Hepatocyte (in vitro differentiated cells): ENCODE measurements at regions not wholly inside any gene's neighbourhood (a gene's known extent, or its start where the extent isn't known, plus 50 kb on each side); places are given as distances from the start of the nearest gene placed in this dataset.
"Not testable (repeated sequence)": the region's sequence is repeated elsewhere in the genome, so short reads cannot be mapped to it uniquely, and the experiment has no call there.

Experiments used
- DNase-seq: peaks from one replicate; pipeline ENCODE4 v3.0.0-alpha.2; 2016; ENCODE audit warnings: low spot score
- H2AFZ ChIP-seq: fragments of 200-600 bp; sonication (generic); 2 replicates; pipeline ENCODE4 v1.6.0; 2016; ENCODE audit warnings: antibody characterized with exemption, mild to moderate bottlenecking
- H3K27ac ChIP-seq: fragments of 200-600 bp; sonication (generic); 2 replicates; pipeline ENCODE4 v1.5.1; 2016; ENCODE audit warnings: mild to moderate bottlenecking
- H3K27me3 ChIP-seq: fragments of 200-600 bp; sonication (generic); 2 replicates; pipeline ENCODE4 v1.6.1; 2016
- H3K36me3 ChIP-seq: fragments of 200-600 bp; sonication (generic); replicated peaks from 2 replicates; pipeline ENCODE4 v1.5.1; 2016; ENCODE audit warnings: low read depth; ENCODE audit not compliant: insufficient read depth
- H3K4me1 ChIP-seq: fragments of 200-600 bp; sonication (generic); 2 replicates; pipeline ENCODE4 v1.5.1; 2016; ENCODE audit warnings: mild to moderate bottlenecking, moderate library complexity; ENCODE audit not compliant: insufficient read depth
- H3K4me2 ChIP-seq: fragments of 200-600 bp; sonication (generic); 2 replicates; pipeline ENCODE4 v1.6.0; 2016
- H3K4me3 ChIP-seq: fragments of 200-600 bp; sonication (generic); 2 replicates; pipeline ENCODE4 v1.5.1; 2016; ENCODE audit warnings: mild to moderate bottlenecking
- H3K79me2 ChIP-seq: fragments of 200-600 bp; sonication (generic); 2 replicates; pipeline ENCODE4 v1.6.0; 2017; ENCODE audit warnings: mild to moderate bottlenecking
- H3K9me2 ChIP-seq: fragments of 200-600 bp; sonication (generic); replicated peaks from 2 replicates; pipeline ENCODE4 v1.6.0; 2017; ENCODE audit warnings: mild to moderate bottlenecking; ENCODE audit not compliant: insufficient read depth
- H3K9me3 ChIP-seq: fragments of 200-600 bp; sonication (generic); 2 replicates; pipeline ENCODE4 v1.5.1; 2016; ENCODE audit warnings: low read depth, mild to moderate bottlenecking
- H4K20me1 ChIP-seq: fragments of 200-600 bp; sonication (generic); 2 replicates; pipeline ENCODE4 v1.6.0; 2016; ENCODE audit warnings: mild to moderate bottlenecking; ENCODE audit not compliant: insufficient read depth, poor library complexity, severe bottlenecking
- CTCF ChIP-seq: fragments of 200-600 bp; sonication (generic); IDR thresholded peaks from 2 replicates; pipeline ENCODE4 v1.5.1; 2016; ENCODE audit warnings: antibody characterized with exemption, mild to moderate bottlenecking; ENCODE audit not compliant: poor library complexity
- EZH2 ChIP-seq: fragments of 200-600 bp; sonication (generic); IDR thresholded peaks from 2 replicates; pipeline ENCODE4 v1.6.1; 2016; ENCODE audit warnings: antibody characterized with exemption, mild to moderate bottlenecking, borderline replicate concordance
- EZH2phosphoT487 ChIP-seq: fragments of 200-600 bp; sonication (generic); IDR thresholded peaks from one replicate; pipeline ENCODE4 v1.6.1; 2018; ENCODE audit warnings: antibody characterized with exemption, mild to moderate bottlenecking, low read depth, moderate library complexity; ENCODE audit not compliant: unreplicated experiment, severe bottlenecking
- WGBS: methylation state at CpG from one replicate; pipeline ENCODE4 v1.1.6; 2016; ENCODE audit warnings: low lambda C conversion rate; ENCODE audit errors: missing lambda C conversion rate; 5-methylcytosine and 5-hydroxymethylcytosine counted together

GRCh38 chr15:34528055-34528754 is 55.2 kb downstream of the GOLGA8B start:
- H3K79me2 ChIP-seq, H3K4me3 ChIP-seq, H3K4me2 ChIP-seq, DNase-seq, H2AFZ ChIP-seq, H4K20me1 ChIP-seq, H3K36me3 ChIP-seq, H3K9me3 ChIP-seq, H3K9me2 ChIP-seq, H3K27ac ChIP-seq, H3K27me3 ChIP-seq, H3K4me1 ChIP-seq: not testable (repeated sequence)
- WGBS = no CpG with 5 or more reads among the region's 20 CpGs

GRCh38 chr15:34527641-34528040 is 55.8 kb downstream of the GOLGA8B start:
- not testable (repeated sequence) for H2AFZ ChIP-seq, H3K4me3 ChIP-seq, H4K20me1 ChIP-seq, H3K9me2 ChIP-seq, H3K27ac ChIP-seq, H3K27me3 ChIP-seq, H3K4me1 ChIP-seq, H3K36me3 ChIP-seq, H3K79me2 ChIP-seq, H3K9me3 ChIP-seq, DNase-seq, H3K4me2 ChIP-seq
- no CpG with 5 or more reads among the region's 13 CpGs for WGBS

GRCh38 chr15:34523849-34524248 is 59.6 kb downstream of the GOLGA8B start:
- H3K79me2 ChIP-seq, H3K4me1 ChIP-seq, H3K27me3 ChIP-seq, H3K36me3 ChIP-seq, DNase-seq, H3K27ac ChIP-seq, H3K4me3 ChIP-seq, H2AFZ ChIP-seq, H3K4me2 ChIP-seq, H3K9me3 ChIP-seq, H4K20me1 ChIP-seq, H3K9me2 ChIP-seq: not testable (repeated sequence)
- 0% methylated on average over 3 of the region's 12 CpGs for WGBS

GRCh38 chr15:34522601-34523000 is 60.9 kb downstream of the GOLGA8B start:
- not testable (repeated sequence) for H3K4me1 ChIP-seq, H3K4me2 ChIP-seq, H4K20me1 ChIP-seq, H2AFZ ChIP-seq, DNase-seq, H3K27me3 ChIP-seq, H3K9me3 ChIP-seq, H3K4me3 ChIP-seq, H3K27ac ChIP-seq, H3K79me2 ChIP-seq, H3K9me2 ChIP-seq, H3K36me3 ChIP-seq
- 76% methylated on average over 6 of the region's 12 CpGs for WGBS

GRCh38 chr15:34521802-34522485 is 61.5 kb downstream of the GOLGA8B start:
- H3K79me2 ChIP-seq, H4K20me1 ChIP-seq, H3K27me3 ChIP-seq, H3K36me3 ChIP-seq, H3K4me2 ChIP-seq, DNase-seq, H3K9me2 ChIP-seq, H3K27ac ChIP-seq, H3K9me3 ChIP-seq, H2AFZ ChIP-seq, H3K4me1 ChIP-seq, H3K4me3 ChIP-seq: not testable (repeated sequence)
- WGBS = 78% methylated on average over 9 of the region's 10 CpGs

GRCh38 chr15:34520566-34520965 is 62.9 kb downstream of the GOLGA8B start:
- Histone ChIP-seq H3K27me3 (no peaks in the 10 kb centered on the region), H3K4me2 (no peak overlapping the region), H3K4me3 (no peak overlapping the region), H3K9me2 (no peaks in the 10 kb centered on the region), H3K79me2 (no peaks in the 10 kb centered on the region), H4K20me1 (no peaks in the 10 kb centered on the region), H3K9me3 (no peaks in the 10 kb centered on the region), H2AFZ (no peak overlapping the region), H3K27ac (no peak overlapping the region), H3K36me3 (no peaks in the 10 kb centered on the region), H3K4me1 (no peaks in the 10 kb centered on the region)
- DNase-seq = no peak
- no peak for TF ChIP-seq EZH2phosphoT487
- no peak for TF ChIP-seq CTCF
- no peak for TF ChIP-seq EZH2
- 76% methylated on average over 11 of the region's 11 CpGs for WGBS

- DNase-seq, H3K9me3 ChIP-seq, H3K36me3 ChIP-seq, H4K20me1 ChIP-seq, H3K27me3 ChIP-seq, H3K79me2 ChIP-seq, H3K4me1 ChIP-seq, H3K9me2 ChIP-seq, H3K4me3 ChIP-seq, H2AFZ ChIP-seq, H3K4me2 ChIP-seq, H3K27ac ChIP-seq: not testable (repeated sequence)
- WGBS = 92% methylated on average over 7 of the region's 7 CpGs
Observed at GRCh38 chr15:34520010-34520409, 63.4 kb downstream of the GOLGA8B start.
